ENCODE measurements at regions not wholly inside any gene's neighbourhood (a gene's known extent, or its start where the extent isn't known, plus 50 kb on each side); places are given as distances from the start of the nearest gene placed in this dataset.

DNA sequence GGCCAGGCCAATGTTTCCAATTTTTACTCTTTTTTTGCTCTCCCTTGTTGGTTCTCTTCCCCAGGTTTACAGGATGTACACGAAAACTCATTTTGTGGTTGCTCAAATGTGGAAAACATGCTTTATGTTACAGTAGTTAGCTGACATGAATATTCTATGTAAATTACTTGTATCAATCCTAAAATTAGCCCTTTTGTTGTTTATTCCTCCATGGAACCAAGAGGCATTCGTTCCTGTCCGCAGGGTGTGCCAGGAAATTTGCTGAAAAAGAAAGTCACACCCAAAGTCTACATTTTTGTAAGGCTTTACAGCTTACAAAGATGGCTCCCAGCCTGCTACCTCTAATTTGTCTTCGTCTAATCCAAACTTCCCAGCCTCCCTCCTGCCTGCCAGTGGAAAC lies 652.3 kb downstream of the ETS1 start:
- TF ChIP-seq, protein P1, sequence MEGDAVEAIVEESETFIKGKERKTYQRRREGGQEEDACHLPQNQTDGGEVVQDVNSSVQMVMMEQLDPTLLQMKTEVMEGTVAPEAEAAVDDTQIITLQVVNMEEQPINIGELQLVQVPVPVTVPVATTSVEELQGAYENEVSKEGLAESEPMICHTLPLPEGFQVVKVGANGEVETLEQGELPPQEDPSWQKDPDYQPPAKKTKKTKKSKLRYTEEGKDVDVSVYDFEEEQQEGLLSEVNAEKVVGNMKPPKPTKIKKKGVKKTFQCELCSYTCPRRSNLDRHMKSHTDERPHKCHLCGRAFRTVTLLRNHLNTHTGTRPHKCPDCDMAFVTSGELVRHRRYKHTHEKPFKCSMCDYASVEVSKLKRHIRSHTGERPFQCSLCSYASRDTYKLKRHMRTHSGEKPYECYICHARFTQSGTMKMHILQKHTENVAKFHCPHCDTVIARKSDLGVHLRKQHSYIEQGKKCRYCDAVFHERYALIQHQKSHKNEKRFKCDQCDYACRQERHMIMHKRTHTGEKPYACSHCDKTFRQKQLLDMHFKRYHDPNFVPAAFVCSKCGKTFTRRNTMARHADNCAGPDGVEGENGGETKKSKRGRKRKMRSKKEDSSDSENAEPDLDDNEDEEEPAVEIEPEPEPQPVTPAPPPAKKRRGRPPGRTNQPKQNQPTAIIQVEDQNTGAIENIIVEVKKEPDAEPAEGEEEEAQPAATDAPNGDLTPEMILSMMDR (IDR thresholded peaks at IDR 0.05; ENCODE audit: poor library complexity, severe bottlenecking), result no peak
- TF ChIP-seq EZH2 (IDR thresholded peaks at IDR 0.05; ENCODE audit: borderline replicate concordance, insufficient read depth, low read length, poor library complexity, severe bottlenecking) (no peak), EP300 (conservative IDR thresholded peaks at IDR 0.05; ENCODE audit: poor library complexity, severe bottlenecking) (no peak), SMC3 (conservative IDR thresholded peaks at IDR 0.05; ENCODE audit: poor library complexity) (no peak), TAF1 (IDR thresholded peaks at IDR 0.05; ENCODE audit: low read depth) (no peak), RAD21 (conservative IDR thresholded peaks at IDR 0.05) (no peak)
